H9 (cell line): ENCODE measurements at regions not wholly inside any gene's neighbourhood (a gene's known extent, or its start where the extent isn't known, plus 50 kb on each side); places are given as distances from the start of the nearest gene placed in this dataset.

Source experiments
- DNase-seq: peaks from one replicate; pipeline ENCODE4 v3.0.0-alpha.2; 2017
- H2AFZ ChIP-seq: one replicate; pipeline ENCODE4 v1.6.1; 2013; ENCODE audit warnings: mild to moderate bottlenecking, low read length, control low read depth, moderate library complexity
- H2AK5ac ChIP-seq: 2 replicates; pipeline ENCODE4 v1.6.1; 2013; ENCODE audit warnings: low read length, control low read depth, mixed read lengths; ENCODE audit not compliant: insufficient read length
- H2BK120ac ChIP-seq: one replicate; pipeline ENCODE4 v1.6.1; 2013; ENCODE audit warnings: low read depth, mild to moderate bottlenecking, low read length, control low read depth, inconsistent platforms; ENCODE audit not compliant: poor library complexity, severe bottlenecking
- H2BK12ac ChIP-seq: 2 replicates; pipeline ENCODE4 v1.6.1; 2013; ENCODE audit warnings: low read length, control low read depth, mixed read lengths, low read depth; ENCODE audit not compliant: insufficient read length
- H2BK15ac ChIP-seq: 2 replicates; pipeline ENCODE4 v1.6.1; 2013; ENCODE audit warnings: low read depth, low read length, control low read depth
- H2BK20ac ChIP-seq: one replicate; pipeline ENCODE4 v1.6.1; 2013; ENCODE audit warnings: low read depth, mild to moderate bottlenecking, low read length, control low read depth, inconsistent platforms; ENCODE audit not compliant: poor library complexity, severe bottlenecking
- H2BK5ac ChIP-seq: 2 replicates; pipeline ENCODE4 v1.6.1; 2013; ENCODE audit warnings: low read length, control low read depth, mixed read lengths; ENCODE audit not compliant: insufficient read length
- H3K14ac ChIP-seq: 2 replicates; pipeline ENCODE4 v1.6.1; 2013; ENCODE audit warnings: low read length, control low read depth; ENCODE audit not compliant: insufficient read depth
- H3K18ac ChIP-seq: 2 replicates; pipeline ENCODE4 v1.6.1; 2013; ENCODE audit warnings: low read depth, mild to moderate bottlenecking, mixed read lengths, low read length, control low read depth; ENCODE audit not compliant: insufficient read length
- H3K23ac ChIP-seq: 2 replicates; pipeline ENCODE4 v1.6.1; 2013; ENCODE audit warnings: low read length, control low read depth, mixed read lengths, low read depth; ENCODE audit not compliant: insufficient read length
- H3K23me2 ChIP-seq: 2 replicates; pipeline ENCODE4 v1.6.1; 2013; ENCODE audit warnings: low read depth, mild to moderate bottlenecking, mixed read lengths, low read length, control low read depth; ENCODE audit not compliant: insufficient read length, poor library complexity, severe bottlenecking
- H3K27ac ChIP-seq: 2 replicates; pipeline ENCODE4 v1.5.1; 2013; ENCODE audit warnings: low read length, control low read depth, mixed read lengths, low read depth; ENCODE audit not compliant: insufficient read length
- H3K27me3 ChIP-seq: 2 replicates; pipeline ENCODE4 v1.6.1; 2013; ENCODE audit warnings: low read length, control low read depth, inconsistent platforms; ENCODE audit not compliant: insufficient read depth
- H3K4ac ChIP-seq: 2 replicates; pipeline ENCODE4 v1.6.1; 2013; ENCODE audit warnings: low read depth, mild to moderate bottlenecking, control low read depth, inconsistent platforms, low read length, moderate library complexity
- H3K4me1 ChIP-seq: 2 replicates; pipeline ENCODE4 v1.6.1; 2013; ENCODE audit warnings: low read length, control low read depth, inconsistent platforms; ENCODE audit not compliant: insufficient read depth
- H3K4me2 ChIP-seq: 2 replicates; pipeline ENCODE4 v1.6.1; 2013; ENCODE audit warnings: low read length, control low read depth, mixed read lengths; ENCODE audit not compliant: insufficient read length, insufficient read depth
- H3K56ac ChIP-seq: 2 replicates; pipeline ENCODE4 v1.6.1; 2013; ENCODE audit warnings: low read depth, mild to moderate bottlenecking, mixed read lengths, low read length, control low read depth; ENCODE audit not compliant: insufficient read length
- H3K79me1 ChIP-seq: 2 replicates; pipeline ENCODE4 v1.6.1; 2013; ENCODE audit warnings: low read depth, mild to moderate bottlenecking, moderate library complexity, low read length, control low read depth, inconsistent platforms; ENCODE audit not compliant: insufficient read depth, poor library complexity, severe bottlenecking
- H3K79me2 ChIP-seq: 2 replicates; pipeline ENCODE4 v1.6.1; 2013; ENCODE audit warnings: low read length, control low read depth, inconsistent platforms; ENCODE audit not compliant: insufficient read depth
- H3K9ac ChIP-seq: 2 replicates; pipeline ENCODE4 v1.6.1; 2013; ENCODE audit warnings: low read length, control low read depth, mixed read lengths; ENCODE audit not compliant: insufficient read length; ENCODE audit errors: extremely low read depth
- H3K9me3 ChIP-seq: one replicate; pipeline ENCODE4 v1.6.1; 2013; ENCODE audit warnings: low read depth, low read length, inconsistent platforms; ENCODE audit not compliant: control insufficient read depth
- H3T11ph ChIP-seq: one replicate; pipeline ENCODE4 v1.6.1; 2013; ENCODE audit warnings: mild to moderate bottlenecking, low read length, control low read depth, inconsistent platforms
- H4K20me1 ChIP-seq: one replicate; pipeline ENCODE4 v1.6.1; 2013; ENCODE audit not compliant: control insufficient read depth, insufficient read length, insufficient read depth
- H4K5ac ChIP-seq: 2 replicates; pipeline ENCODE4 v1.6.1; 2013; ENCODE audit warnings: low read depth, mild to moderate bottlenecking, mixed read lengths, low read length, control low read depth; ENCODE audit not compliant: insufficient read length
- H4K8ac ChIP-seq: replicated peaks from 2 replicates; pipeline ENCODE4 v1.6.1; 2013; ENCODE audit warnings: low read length, control low read depth, mixed read lengths, low read depth; ENCODE audit not compliant: insufficient read length
- H4K91ac ChIP-seq: 2 replicates; pipeline ENCODE4 v1.6.1; 2013; ENCODE audit warnings: low read depth, mild to moderate bottlenecking, moderate library complexity, mixed read lengths, low read length, control low read depth; ENCODE audit not compliant: insufficient read length
- H3K27ac Mint-ChIP-seq, 3 experiments: 2 replicates in 2 of 3; 3 replicates in 1 of 3; pipeline ENCODE4 v1.8.0; 2020 to 2021; ENCODE audit warnings: mixed read lengths in 3 of 3, mild to moderate bottlenecking in 1 of 3, moderate library complexity in 1 of 3
- H3K27me3 Mint-ChIP-seq: 2 replicates; pipeline ENCODE4 v1.8.0; 2021; ENCODE audit warnings: low read depth, mild to moderate bottlenecking, moderate library complexity, mixed read lengths
- H3K36me3 Mint-ChIP-seq, 3 experiments: 2 replicates in 2 of 3; 3 replicates in 1 of 3; pipeline ENCODE4 v1.8.0; 2020 to 2021; ENCODE audit warnings: low read depth in 3 of 3, mixed read lengths in 3 of 3; ENCODE audit not compliant: insufficient read depth in 1 of 3
- H3K4me1 Mint-ChIP-seq, 2 experiments: 2 replicates each; pipeline ENCODE4 v1.8.0; 2020; ENCODE audit warnings: mixed read lengths in 2 of 2
- H3K4me3 Mint-ChIP-seq, 2 experiments: 2 replicates in 1 of 2; 3 replicates in 1 of 2; pipeline ENCODE4 v1.8.0; 2020 to 2021; ENCODE audit warnings: mild to moderate bottlenecking in 2 of 2, mixed read lengths in 2 of 2, moderate library complexity in 1 of 2
- H3K9me3 Mint-ChIP-seq, 2 experiments: 2 replicates in 1 of 2; 3 replicates in 1 of 2; pipeline ENCODE4 v1.8.0; 2020; ENCODE audit warnings: mild to moderate bottlenecking in 2 of 2, mixed read lengths in 2 of 2, moderate library complexity in 1 of 2
- CTCF ChIP-seq: fragments of 200-600 bp; sonication (generic); conservative IDR thresholded peaks from 3 replicates; pipeline ENCODE4 v1.8.0; 2021; ENCODE audit warnings: antibody characterized with exemption, mild to moderate bottlenecking
- WGBS: extraction: QIAGEN DNeasy Blood & Tissue Kit; methylation state at CpG from one replicate; pipeline ENCODE4 v1.1.7; 2013; ENCODE audit warnings: missing lambda C conversion rate, low lambda C conversion rate, mixed read lengths; ENCODE audit not compliant: insufficient read length; ENCODE audit errors: extremely low coverage; 5-methylcytosine and 5-hydroxymethylcytosine counted together

GRCh38 chr9:26229324-26230054 is 551.2 kb upstream of the TUSC1 start:
- Histone ChIP-seq H3K4me2 (no peak overlapping the region), H3K4me1 (no peaks in the 10 kb centered on the region), H4K5ac (no peak overlapping the region), H3K9me3 (no peaks in the 10 kb centered on the region), H3K14ac (no peak overlapping the region), H2BK120ac (no peak overlapping the region), H3K79me1 (no peaks in the 10 kb centered on the region), H2AFZ (no peak overlapping the region), H4K20me1 (no peaks in the 10 kb centered on the region), H3K27ac (no peak overlapping the region), H2BK5ac (no peak overlapping the region), H3K23me2 (no peaks in the 10 kb centered on the region), H3K79me2 (no peaks in the 10 kb centered on the region), H3K9ac (no peak overlapping the region), H3K18ac (no peak overlapping the region), H4K91ac (no peak overlapping the region), H3K56ac (no peak overlapping the region), H2BK15ac (no peak overlapping the region), H2AK5ac (no peak overlapping the region), H4K8ac (no peak overlapping the region), H2BK20ac (no peak overlapping the region), H3K23ac (no peak overlapping the region), H3K27me3 (no peaks in the 10 kb centered on the region), H3K4ac (no peak overlapping the region), H2BK12ac (no peak overlapping the region), H3T11ph (no peak overlapping the region)
- TF ChIP-seq CTCF = no peak
- H3K4me1 Mint-ChIP-seq = peaks cover 7% of the 10 kb centered on the region in 2 experiments
- no peaks in the 10 kb centered on the region for H3K9me3 Mint-ChIP-seq
- H3K4me3 Mint-ChIP-seq = no peak overlapping the region
- DNase-seq = no peak
- H3K36me3 Mint-ChIP-seq = no peaks in the 10 kb centered on the region
- no peak overlapping the region for H3K27ac Mint-ChIP-seq
- H3K27me3 Mint-ChIP-seq = no peaks in the 10 kb centered on the region
- WGBS = 100% methylated on average over 1 of the region's 6 CpGs
